Rectal smooth muscle tissue (tissue), 1 donor: ENCODE measurements at regions not wholly inside any gene's neighbourhood (a gene's known extent, or its start where the extent isn't known, plus 50 kb on each side); places are given as distances from the start of the nearest gene placed in this dataset.

Experiments
- H3K27ac ChIP-seq: one replicate; pipeline ENCODE4 v1.7.0; 2013; ENCODE audit warnings: low read depth, low read length, inconsistent platforms
- H3K27me3 ChIP-seq: one replicate; pipeline ENCODE4 v1.7.0; 2013; ENCODE audit warnings: low read length; ENCODE audit not compliant: control insufficient read depth, insufficient read depth
- H3K36me3 ChIP-seq: one replicate; pipeline ENCODE4 v1.7.0; 2013; ENCODE audit warnings: low read length; ENCODE audit not compliant: control insufficient read depth, insufficient read depth
- H3K4me1 ChIP-seq: one replicate; pipeline ENCODE4 v1.7.0; 2013; ENCODE audit warnings: low read length; ENCODE audit not compliant: control insufficient read depth, insufficient read depth
- H3K4me3 ChIP-seq: one replicate; pipeline ENCODE4 v1.7.0; 2013; ENCODE audit warnings: low read length
- H3K9ac ChIP-seq: one replicate; pipeline ENCODE4 v1.7.0; 2013; ENCODE audit warnings: low read length

GRCh38 chr13:32903720-32904119, 112.5 kb upstream of the KL start:
- Histone ChIP-seq H3K27me3 (no peaks in the 10 kb centered on the region), H3K4me3 (no peak overlapping the region), H3K27ac (no peak overlapping the region), H3K9ac (no peak overlapping the region), H3K4me1 (no peaks in the 10 kb centered on the region), H3K36me3 (no peaks in the 10 kb centered on the region)

- no peak overlapping the region for H3K4me3 ChIP-seq
- no peak overlapping the region for H3K27ac ChIP-seq
- no peaks in the 10 kb centered on the region for H3K27me3 ChIP-seq
- H3K4me1 ChIP-seq = no peaks in the 10 kb centered on the region
- H3K36me3 ChIP-seq = no peaks in the 10 kb centered on the region
- no peak overlapping the region for H3K9ac ChIP-seq
Observed at GRCh38 chr13:32904266-32904665, 112.0 kb upstream of the KL start.

- H3K9ac ChIP-seq = no peak overlapping the region
- no peaks in the 10 kb centered on the region for H3K27me3 ChIP-seq
Observed at GRCh38 chr13:32905063-32905863, 111.0 kb upstream of the KL start.

GRCh38 chr13:32905864-32906180, 110.4 kb upstream of the KL start:
- no peaks in the 10 kb centered on the region for H3K4me1 ChIP-seq
- H3K36me3 ChIP-seq = no peaks in the 10 kb centered on the region
- no peak overlapping the region for H3K4me3 ChIP-seq
- peak overlapping the region; percentile 10 for H3K27ac ChIP-seq
- no peak overlapping the region for H3K9ac ChIP-seq
- no peaks in the 10 kb centered on the region for H3K27me3 ChIP-seq

More at GRCh38 chr13:32905063-32905863, 111.0 kb upstream of the KL start:
- Histone ChIP-seq H3K4me1 (no peaks in the 10 kb centered on the region), H3K4me3 (no peak overlapping the region), H3K36me3 (no peaks in the 10 kb centered on the region), H3K27ac (no peak overlapping the region)

- Histone ChIP-seq H3K36me3 (no peaks in the 10 kb centered on the region), H3K27ac (no peak overlapping the region), H3K27me3 (no peaks in the 10 kb centered on the region), H3K4me1 (no peaks in the 10 kb centered on the region), H3K4me3 (no peak overlapping the region), H3K9ac (no peak overlapping the region)
Observed at GRCh38 chr13:32907211-32907610, 109.0 kb upstream of the KL start.

GRCh38 chr13:32910530-32910929, 105.7 kb upstream of the KL start:
- Histone ChIP-seq H3K27me3 (no peaks in the 10 kb centered on the region), H3K9ac (no peak overlapping the region), H3K4me3 (no peak overlapping the region), H3K4me1 (no peaks in the 10 kb centered on the region), H3K27ac (no peak overlapping the region), H3K36me3 (no peaks in the 10 kb centered on the region)

- Histone ChIP-seq H3K36me3 (no peaks in the 10 kb centered on the region), H3K4me3 (no peak overlapping the region), H3K4me1 (no peaks in the 10 kb centered on the region), H3K27me3 (no peaks in the 10 kb centered on the region), H3K27ac (no peak overlapping the region), H3K9ac (no peak overlapping the region)
Observed at GRCh38 chr13:32911506-32911905, 104.7 kb upstream of the KL start.

GRCh38 chr13:32914686-32915085, 101.5 kb upstream of the KL start:
- Histone ChIP-seq H3K27me3 (no peaks in the 10 kb centered on the region), H3K36me3 (no peaks in the 10 kb centered on the region), H3K4me3 (no peak overlapping the region), H3K9ac (no peak overlapping the region), H3K4me1 (no peaks in the 10 kb centered on the region), H3K27ac (no peak overlapping the region)

- H3K27ac ChIP-seq = no peak overlapping the region
- no peak overlapping the region for H3K4me3 ChIP-seq
- H3K27me3 ChIP-seq = no peaks in the 10 kb centered on the region
- no peaks in the 10 kb centered on the region for H3K36me3 ChIP-seq
- H3K9ac ChIP-seq = no peak overlapping the region
- no peaks in the 10 kb centered on the region for H3K4me1 ChIP-seq
Observed at GRCh38 chr13:32917504-32917903, 98.7 kb upstream of the KL start.

GRCh38 chr13:32923725-32924124, 92.5 kb upstream of the KL start:
- H3K9ac ChIP-seq = no peak overlapping the region
- H3K27me3 ChIP-seq = no peaks in the 10 kb centered on the region
- H3K36me3 ChIP-seq = no peaks in the 10 kb centered on the region
- no peaks in the 10 kb centered on the region for H3K4me1 ChIP-seq
- no peak overlapping the region for H3K4me3 ChIP-seq
- no peak overlapping the region for H3K27ac ChIP-seq

GRCh38 chr13:32924886-32925285, 91.3 kb upstream of the KL start:
- H3K27ac ChIP-seq = no peak overlapping the region
- H3K27me3 ChIP-seq = no peaks in the 10 kb centered on the region
- H3K4me3 ChIP-seq = no peak overlapping the region
- H3K9ac ChIP-seq = no peak overlapping the region
- no peaks in the 10 kb centered on the region for H3K4me1 ChIP-seq
- H3K36me3 ChIP-seq = no peaks in the 10 kb centered on the region

GRCh38 chr13:32925506-32925905, 90.7 kb upstream of the KL start:
- no peak overlapping the region for H3K27ac ChIP-seq
- no peak overlapping the region for H3K4me3 ChIP-seq
- no peaks in the 10 kb centered on the region for H3K36me3 ChIP-seq
- H3K27me3 ChIP-seq = no peaks in the 10 kb centered on the region
- H3K9ac ChIP-seq = no peak overlapping the region
- no peaks in the 10 kb centered on the region for H3K4me1 ChIP-seq

GRCh38 chr13:32932376-32932775, 83.8 kb upstream of the KL start:
- no peaks in the 10 kb centered on the region for H3K36me3 ChIP-seq
- no peak overlapping the region for H3K27ac ChIP-seq
- no peaks in the 10 kb centered on the region for H3K4me1 ChIP-seq
- no peak overlapping the region for H3K4me3 ChIP-seq
- H3K9ac ChIP-seq = no peak overlapping the region
- no peaks in the 10 kb centered on the region for H3K27me3 ChIP-seq
